SK-MEL-5 (cell line): ENCODE measurements at regions not wholly inside any gene's neighbourhood (a gene's known extent, or its start where the extent isn't known, plus 50 kb on each side); places are given as distances from the start of the nearest gene placed in this dataset.
A peak's percentile ranks its signal among the peaks of the same experiment; 100 is the strongest.

Source experiments
- DNase-seq: peaks from one replicate; pipeline ENCODE4 v3.0.0-alpha.2; 2016; ENCODE audit warnings: low read depth, low spot score
- in situ Hi-C: cut with HindIII; loops from 2 replicates; pipeline ENCODE4 v1.10.0; 2016; ENCODE audit warnings: low sequenced_read_pairs, high pct_unique_total_duplicates, low pct_unique_long_range_greater_than_20kb

- in situ Hi-C loops: no loop called here
- no peak for DNase-seq
Observed at GRCh38 chr2:128451084-128452023, 132.7 kb upstream of the HS6ST1 start.

GRCh38 chr2:128452024-128452411, 133.3 kb upstream of the HS6ST1 start:
- in situ Hi-C loops: no loop called here
- no peak for DNase-seq

- in situ Hi-C loops: no loop called here
Observed at GRCh38 chr2:128452536-128453530, 134.2 kb upstream of the HS6ST1 start.

DNA sequence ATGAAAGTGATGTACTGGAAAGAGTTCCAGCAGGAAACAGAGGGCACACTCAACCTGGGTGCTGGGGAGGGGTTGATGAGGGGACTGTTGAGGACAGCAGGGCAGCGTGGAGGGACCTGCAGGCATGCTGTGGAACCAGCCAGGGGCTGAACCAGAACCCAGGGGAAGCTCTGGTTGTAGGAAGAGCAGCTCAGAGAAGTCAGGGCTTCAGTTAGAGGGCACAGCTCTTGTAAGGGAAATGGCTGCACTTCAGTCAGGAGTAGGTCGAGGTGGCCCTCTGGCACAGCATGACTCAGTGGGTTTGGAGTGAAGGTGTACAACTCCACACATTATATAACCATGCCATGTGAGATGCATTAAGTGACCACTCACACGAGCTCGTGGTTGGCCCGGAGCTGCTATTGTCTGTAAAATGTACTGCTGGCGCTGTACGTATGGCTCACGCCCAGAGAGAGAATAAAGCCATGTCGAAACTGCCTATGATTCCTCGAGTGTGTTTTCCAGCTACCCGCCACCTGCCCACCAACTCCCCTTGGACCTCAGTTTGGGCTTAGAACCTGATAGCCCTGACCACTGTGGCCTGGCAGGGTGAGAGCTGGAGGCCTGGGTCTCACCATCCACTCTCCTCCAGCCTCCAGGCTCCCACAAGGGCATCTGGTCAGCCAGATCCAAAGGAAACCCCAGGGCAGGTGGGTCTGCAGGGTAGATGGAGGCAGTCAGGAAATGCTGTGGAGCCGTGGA, 136.5 kb upstream of the HS6ST1 start:
- DNase-seq: no peak
- in situ Hi-C loops: no loop called here

More at GRCh38 chr2:128452536-128453530, 134.2 kb upstream of the HS6ST1 start:
- DNase-seq: no peak

GRCh38 chr2:128455721-128456050, 137.0 kb upstream of the HS6ST1 start:
- no peak for DNase-seq
- in situ Hi-C loops: no loop called here

GRCh38 chr2:128456281-128456680, 137.6 kb upstream of the HS6ST1 start:
- DNase-seq: no peak
- in situ Hi-C loops: no loop called here

- DNase-seq: no peak
- in situ Hi-C loops: no loop called here
Observed at GRCh38 chr2:128457006-128457604, 138.4 kb upstream of the HS6ST1 start.

DNA sequence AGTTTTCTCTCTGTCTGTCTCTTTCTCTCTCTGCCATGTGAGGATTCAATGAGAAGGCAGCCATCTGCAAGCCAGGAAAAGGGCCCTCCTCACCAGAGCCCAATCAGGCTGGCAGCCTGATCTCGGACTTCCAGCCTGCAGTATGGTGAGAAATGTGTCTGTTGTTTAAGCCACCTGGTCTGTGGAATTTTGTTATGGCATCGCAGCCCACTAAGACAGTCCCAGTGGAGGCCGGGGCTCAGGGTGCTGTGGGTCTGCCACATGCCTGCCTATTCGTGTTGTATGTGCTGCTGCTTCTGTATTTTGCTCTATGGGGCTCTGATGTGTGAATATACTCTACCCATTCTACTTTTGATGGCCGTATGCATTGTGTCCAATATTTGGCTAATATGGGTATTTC, 139.0 kb upstream of the HS6ST1 start:
- in situ Hi-C loops: no loop called here
- no peak for DNase-seq

GRCh38 chr2:128458505-128458904, 139.8 kb upstream of the HS6ST1 start:
- DNase-seq: no peak
- in situ Hi-C loops: no loop called here

DNA sequence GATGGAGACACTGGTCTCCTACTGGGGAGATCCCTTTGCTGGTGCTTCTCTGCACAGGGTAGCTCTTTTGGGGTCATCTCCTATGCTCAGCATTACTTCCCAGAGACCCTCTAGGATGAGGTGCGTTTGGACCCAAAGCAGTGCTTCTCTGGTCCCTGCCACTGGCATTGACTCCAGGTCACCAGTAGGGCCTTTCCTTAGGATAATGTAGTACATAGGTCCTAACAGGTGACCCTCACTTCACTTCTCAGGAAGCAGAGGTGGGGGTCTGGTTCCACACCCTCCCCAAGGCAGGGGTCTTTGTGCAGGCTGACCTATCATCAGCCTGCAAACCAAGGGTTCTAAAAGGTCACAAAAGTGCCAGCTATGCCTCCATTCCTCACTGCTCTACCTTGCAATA, 145.8 kb upstream of the HS6ST1 start:
- in situ Hi-C loops: no loop called here
- no peak for DNase-seq

GRCh38 chr2:128465246-128466170, 146.8 kb upstream of the HS6ST1 start:
- DNase-seq: no peak
- in situ Hi-C loops: no loop called here

DNA sequence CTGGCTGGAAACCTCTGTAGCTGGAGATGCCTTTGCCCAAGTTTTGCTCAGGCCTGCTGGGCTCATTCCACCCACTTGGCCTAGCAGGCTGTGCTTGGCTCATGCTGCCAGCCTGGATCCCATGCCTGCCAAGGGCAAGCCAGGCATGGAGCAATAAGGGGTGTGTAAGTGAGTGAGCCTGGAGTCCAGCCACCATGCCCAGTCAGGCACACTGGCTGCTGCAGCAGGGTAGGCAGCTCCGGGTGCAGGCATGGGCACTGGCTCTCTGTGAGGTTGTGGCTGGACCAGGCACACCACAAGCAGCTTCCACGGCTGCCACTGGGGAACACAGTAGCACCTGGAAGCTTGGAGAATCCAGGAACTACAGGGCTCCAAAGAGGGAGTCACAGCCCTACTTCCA, 147.7 kb upstream of the HS6ST1 start:
- in situ Hi-C loops: no loop called here
- no peak for DNase-seq

DNA sequence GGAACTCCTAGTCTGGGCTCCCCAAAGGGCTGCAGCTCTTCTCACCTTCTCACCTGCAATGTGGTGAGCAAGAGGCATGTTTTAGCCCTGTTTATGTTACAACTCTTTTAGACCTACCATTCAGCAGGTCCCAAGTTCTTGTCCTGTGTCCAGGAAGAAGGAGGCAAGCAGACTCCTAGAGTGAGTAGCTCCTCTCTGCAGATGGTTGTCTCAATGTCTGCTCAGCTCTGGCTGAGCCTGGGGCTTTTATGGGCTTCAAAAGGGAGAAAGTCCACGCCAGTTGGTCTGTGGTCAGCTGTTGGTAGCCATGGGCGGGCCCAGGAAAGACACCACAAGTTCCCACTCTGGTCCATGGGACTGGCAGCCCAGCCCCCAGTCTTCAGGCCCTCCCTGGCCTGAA, 148.1 kb upstream of the HS6ST1 start:
- in situ Hi-C loops: no loop called here
- no peak for DNase-seq

DNA sequence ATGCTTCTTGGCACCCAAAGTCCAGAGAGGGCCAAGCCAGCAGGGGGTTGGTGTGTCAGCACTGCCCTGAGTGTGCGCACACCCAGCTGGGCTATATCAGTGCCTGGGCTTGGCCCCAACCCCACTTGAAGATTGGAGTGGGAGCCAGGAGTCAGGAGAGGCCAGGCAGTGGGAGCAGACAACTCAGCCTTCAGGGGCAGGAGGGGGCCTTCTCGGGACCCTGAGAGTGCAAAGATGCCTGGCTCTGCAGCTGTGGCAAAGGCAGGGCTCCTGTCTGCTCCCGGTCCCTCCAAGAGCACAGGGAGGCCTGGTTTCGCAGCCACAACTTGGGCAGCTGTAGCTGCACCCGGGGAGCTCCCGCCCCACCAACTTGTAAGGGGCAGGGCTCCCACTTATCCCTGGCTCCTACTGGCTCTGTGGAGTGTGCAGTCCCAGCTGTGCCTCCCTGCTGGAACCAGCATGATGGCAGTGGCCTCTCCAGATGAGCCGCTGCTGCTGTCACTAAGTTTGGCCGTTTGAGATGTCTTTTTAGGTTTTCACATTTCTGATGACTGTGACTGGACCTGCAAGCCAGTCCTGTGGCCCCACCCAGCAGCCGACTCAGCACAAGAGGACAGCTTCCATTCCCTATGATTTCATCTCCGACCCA, 148.8 kb upstream of the HS6ST1 start:
- DNase-seq: no peak
- in situ Hi-C loops: no loop called here

DNA sequence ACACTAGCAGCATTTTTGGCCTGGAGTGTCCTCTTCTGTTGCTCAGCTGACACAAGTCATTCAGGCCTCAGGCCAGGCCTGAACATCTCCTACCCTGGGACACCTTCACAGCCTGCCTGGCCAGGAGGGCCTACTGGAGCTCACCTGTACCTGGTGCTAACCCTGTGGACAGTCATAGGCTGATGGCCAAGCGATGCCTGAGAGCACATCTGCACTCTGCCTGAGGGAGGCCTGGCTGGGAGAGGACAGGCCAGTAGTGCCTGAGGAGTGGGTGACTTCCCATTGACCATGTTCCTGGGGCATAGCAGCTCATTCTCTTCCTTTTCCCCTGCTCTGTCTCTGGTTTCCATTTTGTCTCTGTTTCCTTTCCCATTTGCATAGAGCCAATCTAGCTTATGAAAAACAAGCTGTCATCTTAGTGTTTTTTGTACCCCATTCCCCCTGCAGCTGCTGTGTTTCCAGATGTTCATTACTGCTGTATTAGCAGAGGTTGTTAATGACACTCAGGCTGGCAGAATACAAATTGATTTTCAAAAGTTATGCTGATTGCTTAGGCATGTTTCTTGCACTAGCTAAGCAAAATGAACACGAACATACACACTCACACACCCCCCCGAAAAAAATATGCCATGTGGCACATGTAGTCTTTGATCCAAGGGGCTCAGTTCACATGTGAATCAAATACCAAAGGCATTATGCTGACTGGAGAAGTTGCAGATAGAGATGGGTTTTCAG, 149.7 kb upstream of the HS6ST1 start:
- in situ Hi-C loops: no loop called here
- DNase-seq: no peak

GRCh38 chr2:128469203-128469602, 150.5 kb upstream of the HS6ST1 start:
- in situ Hi-C loops: no loop called here
- DNase-seq: peak; percentile 6
